HEK293 (cell line): ENCODE measurements at regions not wholly inside any gene's neighbourhood (a gene's known extent, or its start where the extent isn't known, plus 50 kb on each side); places are given as distances from the start of the nearest gene placed in this dataset.

Experiments used
- CTCF ChIA-PET: fragments of 350-600 bp; formaldehyde crosslinking; extraction: SDS; loops from one replicate; lab custom pipeline; 2021; ENCODE audit warnings: antibody characterized with exemption; lab: Yijun Ruan, JAX
- POLR2A ChIA-PET: fragments of 300-600 bp; formaldehyde crosslinking; extraction: SDS; loops from one replicate; lab custom pipeline; 2020; ENCODE audit warnings: antibody characterized with exemption, inconsistent platforms; lab: Yijun Ruan, JAX
- H3K27ac ChIP-seq: fragments of 200-500 bp; sonication (Bioruptor generic); 2 replicates; pipeline ENCODE4 v1.5.1; 2014; ENCODE audit warnings: low read depth, low read length, control low read depth, inconsistent platforms; ENCODE audit errors: extremely low read depth
- H3K36me3 ChIP-seq, 2 experiments: fragments of 200-500 bp in 1 of 2; sonication (Bioruptor generic) in 1 of 2; 1 replicate in 1 of 2; 2 replicates in 1 of 2; pipeline ENCODE4 v1.5.1; 2014 to 2017; ENCODE audit warnings: inconsistent platforms in 2 of 2, low read length in 2 of 2; ENCODE audit not compliant: control insufficient read depth in 2 of 2, insufficient read depth in 1 of 2
- H3K4me1 ChIP-seq: fragments of 200-500 bp; sonication (Bioruptor generic); 2 replicates; pipeline ENCODE4 v1.5.1; 2014; ENCODE audit warnings: mild to moderate bottlenecking, low read length, inconsistent platforms; ENCODE audit not compliant: control insufficient read depth, insufficient read depth
- H3K4me3 ChIP-seq: 2 replicates; pipeline ENCODE4 v1.5.1; 2011; ENCODE audit warnings: low read depth, mild to moderate bottlenecking, control low read depth, low read length, moderate library complexity
- H3K9me3 ChIP-seq: fragments of 200-500 bp; sonication (Bioruptor generic); 2 replicates; pipeline ENCODE4 v1.5.1; 2014; ENCODE audit warnings: low read depth, low read length, inconsistent platforms; ENCODE audit not compliant: control insufficient read depth, insufficient read depth
- HIC1 ChIP-seq: fragments of 450-650 bp; formaldehyde crosslinking; IDR thresholded peaks from 2 replicates; pipeline ENCODE4 v1.5.1; 2016; ENCODE audit warnings: missing biosample characterization, missing genetic modification characterization
- HOXD13 ChIP-seq: sonication (generic); formaldehyde crosslinking; IDR thresholded peaks from 2 replicates; pipeline ENCODE4 v1.8.0; 2022; ENCODE audit warnings: missing genetic modification reagents, borderline replicate concordance
- KLF9 ChIP-seq: fragments of 450-650 bp; formaldehyde crosslinking; IDR thresholded peaks from 2 replicates; pipeline ENCODE4 v1.5.1; 2016; ENCODE audit warnings: missing biosample characterization, missing genetic modification characterization, low read depth
- PRDM2 ChIP-seq: fragments of 450-650 bp; formaldehyde crosslinking; IDR thresholded peaks from 2 replicates; pipeline ENCODE4 v1.5.1; 2016; ENCODE audit warnings: missing biosample characterization, missing genetic modification characterization, borderline replicate concordance
- TRIM28 ChIP-seq: IDR thresholded peaks from 2 replicates; pipeline ENCODE4 v1.6.1; 2011; ENCODE audit warnings: low read length, control low read depth, borderline replicate concordance
- WT1 ChIP-seq: fragments of 450-650 bp; formaldehyde crosslinking; IDR thresholded peaks from 2 replicates; pipeline ENCODE4 v1.5.1; 2016; ENCODE audit warnings: missing biosample characterization, missing genetic modification characterization
- ZBTB21 ChIP-seq: fragments of 450-650 bp; formaldehyde crosslinking; IDR thresholded peaks from 2 replicates; pipeline ENCODE4 v1.5.1; 2017; ENCODE audit warnings: missing biosample characterization, missing genetic modification characterization
- ZBTB49 ChIP-seq: fragments of 450-650 bp; formaldehyde crosslinking; IDR thresholded peaks from 2 replicates; pipeline ENCODE4 v1.5.1; 2016; ENCODE audit warnings: missing biosample characterization, missing genetic modification characterization, low read depth
- ZNF121 ChIP-seq: fragments of 450-650 bp; formaldehyde crosslinking; IDR thresholded peaks from 2 replicates; pipeline ENCODE4 v1.5.1; 2016; ENCODE audit warnings: missing biosample characterization, missing genetic modification characterization
- ZNF155 ChIP-seq: fragments of 450-650 bp; formaldehyde crosslinking; IDR thresholded peaks from 2 replicates; pipeline ENCODE4 v1.5.1; 2016; ENCODE audit warnings: missing biosample characterization, missing genetic modification characterization
- ZNF18 ChIP-seq: fragments of 450-650 bp; formaldehyde crosslinking; IDR thresholded peaks from 2 replicates; pipeline ENCODE4 v1.5.1; 2016; ENCODE audit warnings: missing biosample characterization, missing genetic modification characterization
- ZNF214 ChIP-seq: fragments of 450-650 bp; formaldehyde crosslinking; IDR thresholded peaks from 2 replicates; pipeline ENCODE4 v1.5.1; 2017; ENCODE audit warnings: missing biosample characterization, mild to moderate bottlenecking, missing genetic modification characterization, borderline replicate concordance
- ZNF24 ChIP-seq: fragments of 450-650 bp; formaldehyde crosslinking; IDR thresholded peaks from 2 replicates; pipeline ENCODE4 v1.5.1; 2016; ENCODE audit warnings: missing biosample characterization, missing genetic modification characterization
- ZNF302 ChIP-seq: fragments of 450-650 bp; formaldehyde crosslinking; IDR thresholded peaks from 2 replicates; pipeline ENCODE4 v1.5.1; 2016; ENCODE audit warnings: missing biosample characterization, missing genetic modification characterization, low read depth
- ZNF354C ChIP-seq: fragments of 450-650 bp; formaldehyde crosslinking; IDR thresholded peaks from 2 replicates; pipeline ENCODE4 v1.5.1; 2016; ENCODE audit warnings: missing biosample characterization, missing genetic modification characterization, low read depth, borderline replicate concordance
- ZNF37A ChIP-seq: fragments of 450-650 bp; IDR thresholded peaks from 2 replicates; pipeline ENCODE4 v1.5.1; 2018; ENCODE audit warnings: missing biosample characterization, missing genetic modification characterization
- ZNF558 ChIP-seq: fragments of 450-650 bp; formaldehyde crosslinking; IDR thresholded peaks from 2 replicates; pipeline ENCODE4 v1.5.1; 2016; ENCODE audit warnings: missing biosample characterization, missing genetic modification characterization
- ZNF664 ChIP-seq: fragments of 450-650 bp; formaldehyde crosslinking; IDR thresholded peaks from 2 replicates; pipeline ENCODE4 v1.5.1; 2016; ENCODE audit warnings: missing biosample characterization, missing genetic modification characterization
- ZNF670 ChIP-seq: fragments of 450-650 bp; formaldehyde crosslinking; IDR thresholded peaks from 2 replicates; pipeline ENCODE4 v1.5.1; 2016; ENCODE audit warnings: missing biosample characterization, missing genetic modification characterization, low read depth
- ZNF792 ChIP-seq: fragments of 450-650 bp; formaldehyde crosslinking; IDR thresholded peaks from 2 replicates; pipeline ENCODE4 v1.5.1; 2016; ENCODE audit warnings: missing biosample characterization, missing genetic modification characterization

GRCh38 chr6:129764761-129765407 lies 54.9 kb upstream of the ARHGAP18 start:
- H3K4me3 ChIP-seq: no peak overlapping the region

More at GRCh38 chr6:129764761-129765407, 54.9 kb upstream of the ARHGAP18 start:
- TF ChIP-seq ZNF24 (no peak), PRDM2 (tag by site-specific recombination) (no peak), ZBTB49 (tag by site-specific recombination) (no peak), ZNF214 (tag by site-specific recombination) (no peak), ZNF121 (tag by site-specific recombination) (no peak), ZNF664 (no peak), ZBTB21 (tag by site-specific recombination) (no peak), HOXD13 (no peak), ZNF18 (tag by site-specific recombination) (no peak), ZNF558 (no peak), ZNF37A (tag by site-specific recombination) (no peak), ZNF354C (tag by site-specific recombination) (no peak), ZNF302 (tag by site-specific recombination) (no peak), ZNF792 (tag by site-specific recombination) (no peak), ZNF155 (tag by site-specific recombination) (no peak), WT1 (tag by site-specific recombination) (no peak), HIC1 (tag by site-specific recombination) (no peak), KLF9 (tag by site-specific recombination) (no peak), ZNF670 (tag by site-specific recombination) (no peak), TRIM28 (no peak)
- Histone ChIP-seq H3K27ac (no peak overlapping the region), H3K4me1 (peaks cover 3% of the 10 kb centered on the region), H3K36me3 (no peaks in the 10 kb centered on the region), H3K9me3 (no peaks in the 10 kb centered on the region)
- POLR2A ChIA-PET: interaction anchor here (0.6 kb wide), 1 partner anchor 150 kb away, joined by 3 read pairs; no protein-coding TSS in a partner anchor
- CTCF ChIA-PET: interaction anchor here (0.6 to 3.9 kb wide), 5 partner anchors 10 to 218 kb away, joined by 3 to 46 read pairs (median 4); no protein-coding TSS in a partner anchor
